ENCODE measurements at regions not wholly inside any gene's neighbourhood (a gene's known extent, or its start where the extent isn't known, plus 50 kb on each side); places are given as distances from the start of the nearest gene placed in this dataset.

DNA sequence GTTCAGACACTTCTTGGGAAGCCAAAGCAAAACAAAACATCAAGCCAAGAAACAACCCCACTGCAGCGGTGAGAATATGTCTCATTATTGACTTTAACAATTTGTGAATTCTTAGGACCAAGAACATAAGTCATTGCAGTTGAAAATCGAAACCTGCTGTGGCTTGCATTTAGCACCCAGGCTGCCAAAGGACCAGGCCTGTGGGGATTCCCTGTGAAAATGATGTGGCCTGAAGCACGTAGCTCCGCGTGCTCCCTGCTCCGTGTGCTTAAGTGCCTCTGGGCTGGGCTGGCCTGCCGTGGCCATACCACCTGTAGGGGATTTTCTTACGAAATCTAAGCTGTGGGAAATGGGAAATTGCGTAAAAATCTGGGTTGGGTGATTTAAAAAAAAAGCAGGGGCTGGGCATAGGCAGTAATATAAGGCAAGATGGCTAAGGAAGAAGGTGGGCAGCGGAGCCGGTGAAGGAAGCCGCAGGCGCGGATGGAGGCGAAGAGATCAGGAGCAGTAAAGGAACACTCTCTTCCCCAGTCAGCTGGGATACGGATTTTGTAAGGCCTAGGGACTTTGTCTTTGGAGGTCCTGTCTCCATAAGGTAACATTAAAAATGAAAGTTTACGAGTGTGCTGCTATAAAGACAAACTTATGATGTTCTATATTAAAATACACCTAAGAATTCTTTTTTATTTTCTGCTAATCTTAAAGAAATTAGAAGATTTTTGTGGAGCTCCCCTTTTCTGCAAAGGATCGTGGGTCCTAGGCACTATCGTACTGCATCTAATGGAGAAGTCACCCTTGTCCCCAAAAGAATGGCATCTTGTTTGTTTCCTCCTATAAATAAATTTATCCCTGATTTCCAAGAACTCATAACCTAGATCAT lies 189.6 kb upstream of the SEMA6A start:
- TF ChIP-seq CTCF (conservative IDR thresholded peaks at IDR 0.05; ENCODE audit: low read depth, low read length), result no peak
- Histone ChIP-seq H3K27me3 (ENCODE audit: insufficient read depth, low read depth) (no peaks in the 10 kb centered on the region), H3K36me3 (ENCODE audit: insufficient read depth) (no peaks in the 10 kb centered on the region), H2AFZ (ENCODE audit: low read depth) (peak overlapping the region; percentile 3; the same call in 1 of the 2 replicates), H3K4me3 (IDR thresholded peaks at IDR 0.05; ENCODE audit: insufficient read depth, low read depth, low read length) (no peak overlapping the region), H3K9ac (0 out of 2 replicates have a peak overlapping the region, but pooled peaks have one; percentile 7), H3K79me2 (ENCODE audit: insufficient read depth, low read depth) (no peaks in the 10 kb centered on the region), H3K4me1 (ENCODE audit: low read depth, poor library complexity, severe bottlenecking) (peaks cover 25% of the 10 kb centered on the region), H3K4me2 (peak overlapping the region; percentile 28; the same call in 1 of the 2 replicates), H4K20me1 (ENCODE audit: insufficient read depth) (no peaks in the 10 kb centered on the region), H3K27ac (peak overlapping the region; percentile 67)

- Histone ChIP-seq H3K4me3 (IDR thresholded peaks at IDR 0.05; ENCODE audit: insufficient read depth, low read depth, low read length) (no peak overlapping the region), H2AFZ (ENCODE audit: low read depth) (no peak overlapping the region), H3K36me3 (ENCODE audit: insufficient read depth) (no peaks in the 10 kb centered on the region), H3K27me3 (ENCODE audit: insufficient read depth, low read depth) (no peaks in the 10 kb centered on the region), H4K20me1 (ENCODE audit: insufficient read depth) (no peaks in the 10 kb centered on the region), H3K9ac (no peak overlapping the region), H3K79me2 (ENCODE audit: insufficient read depth, low read depth) (no peaks in the 10 kb centered on the region), H3K27ac (no peak overlapping the region), H3K4me2 (no peak overlapping the region), H3K4me1 (ENCODE audit: low read depth, poor library complexity, severe bottlenecking) (peaks cover 19% of the 10 kb centered on the region)
- no peak for TF ChIP-seq CTCF (conservative IDR thresholded peaks at IDR 0.05; ENCODE audit: low read depth, low read length)
Observed at GRCh38 chr5:116759860-116760640, 185.4 kb upstream of the SEMA6A start.

DNA sequence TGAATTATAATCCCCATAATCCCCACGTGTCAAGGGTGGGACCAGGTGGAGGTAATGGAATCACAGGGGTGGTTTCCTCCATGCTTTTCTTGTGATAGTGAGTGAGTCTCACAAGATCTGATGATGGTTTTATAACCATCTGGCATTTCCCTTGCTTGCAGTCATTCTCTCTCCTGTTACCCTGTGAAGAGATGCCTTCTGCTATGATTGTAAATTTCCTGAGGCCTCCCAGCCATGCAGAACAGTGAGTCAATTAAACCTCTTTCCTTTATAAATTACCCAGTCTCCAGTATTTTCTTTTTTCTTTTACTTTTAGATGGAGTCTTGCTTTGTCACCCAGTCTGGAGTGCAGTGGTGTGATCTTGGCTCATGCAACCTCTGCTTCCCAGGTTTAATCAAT lies 182.7 kb upstream of the SEMA6A start:
- H3K27me3 ChIP-seq (ENCODE audit: insufficient read depth, low read depth), result no peaks in the 10 kb centered on the region
- no peak overlapping the region for H3K4me2 ChIP-seq
- H3K9ac ChIP-seq, result no peak overlapping the region
- H4K20me1 ChIP-seq (ENCODE audit: insufficient read depth), result no peaks in the 10 kb centered on the region
- no peak overlapping the region for H3K4me3 ChIP-seq (IDR thresholded peaks at IDR 0.05; ENCODE audit: insufficient read depth, low read depth, low read length)
- TF ChIP-seq CTCF (conservative IDR thresholded peaks at IDR 0.05; ENCODE audit: low read depth, low read length), result no peak
- H3K27ac ChIP-seq, result no peak overlapping the region
- H3K79me2 ChIP-seq (ENCODE audit: insufficient read depth, low read depth), result no peaks in the 10 kb centered on the region
- H3K4me1 ChIP-seq (ENCODE audit: low read depth, poor library complexity, severe bottlenecking), result no peaks in the 10 kb centered on the region
- no peaks in the 10 kb centered on the region for H3K36me3 ChIP-seq (ENCODE audit: insufficient read depth)
- H2AFZ ChIP-seq (ENCODE audit: low read depth), result no peak overlapping the region

DNA sequence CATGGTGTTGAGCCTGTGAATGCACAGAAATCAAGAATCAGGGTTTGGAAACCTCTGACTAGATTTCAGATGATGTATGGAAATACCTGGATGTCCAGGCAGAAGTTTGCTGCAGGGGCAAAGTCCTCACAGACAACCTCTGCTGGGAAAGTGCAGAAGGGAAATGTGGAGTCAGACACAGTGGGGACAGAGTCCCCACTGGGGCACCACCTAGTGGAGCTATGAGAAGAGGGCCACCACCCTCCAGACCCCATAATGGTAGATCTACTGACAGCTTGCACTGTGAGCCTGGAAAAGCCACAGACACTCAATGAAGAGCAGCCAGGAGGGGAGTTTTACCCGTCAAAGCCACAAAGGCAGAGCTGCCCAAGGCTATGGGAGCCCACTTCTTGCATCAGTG lies 181.9 kb upstream of the SEMA6A start:
- H3K4me2 ChIP-seq, result no peak overlapping the region
- no peak overlapping the region for H2AFZ ChIP-seq (ENCODE audit: low read depth)
- no peak overlapping the region for H3K4me3 ChIP-seq (IDR thresholded peaks at IDR 0.05; ENCODE audit: insufficient read depth, low read depth, low read length)
- H3K36me3 ChIP-seq (ENCODE audit: insufficient read depth), result no peaks in the 10 kb centered on the region
- H3K27ac ChIP-seq, result no peak overlapping the region
- TF ChIP-seq CTCF (conservative IDR thresholded peaks at IDR 0.05; ENCODE audit: low read depth, low read length), result no peak
- no peak overlapping the region for H3K9ac ChIP-seq
- H3K27me3 ChIP-seq (ENCODE audit: insufficient read depth, low read depth), result no peaks in the 10 kb centered on the region
- no peaks in the 10 kb centered on the region for H3K4me1 ChIP-seq (ENCODE audit: low read depth, poor library complexity, severe bottlenecking)
- no peaks in the 10 kb centered on the region for H3K79me2 ChIP-seq (ENCODE audit: insufficient read depth, low read depth)
- H4K20me1 ChIP-seq (ENCODE audit: insufficient read depth), result no peaks in the 10 kb centered on the region

All from KMS-11 (cell line).